Renal pelvis (tissue), 1 donor: ENCODE measurements at regions not wholly inside any gene's neighbourhood (a gene's known extent, or its start where the extent isn't known, plus 50 kb on each side); places are given as distances from the start of the nearest gene placed in this dataset.
"Not testable (repeated sequence)": the region's sequence is repeated elsewhere in the genome, so short reads cannot be mapped to it uniquely, and the experiment has no call there.

Experiments used
- DNase-seq: peaks from one replicate; pipeline ENCODE4 v3.0.0-alpha.2; 2013

GRCh38 chr11:35046681-35047080 is 92.3 kb upstream of the CD44 start:
- no peak for DNase-seq

GRCh38 chr11:35047179-35047578 is 91.8 kb upstream of the CD44 start:
- DNase-seq: no peak

GRCh38 chr11:35047769-35048168 is 91.2 kb upstream of the CD44 start:
- DNase-seq: no peak

- DNase-seq: not testable (repeated sequence)
Observed at GRCh38 chr11:35048346-35048745, 90.6 kb upstream of the CD44 start.

- DNase-seq: no peak
Observed at GRCh38 chr11:35049859-35050531, 89.0 kb upstream of the CD44 start.

GRCh38 chr11:35050541-35050995 is 88.4 kb upstream of the CD44 start:
- DNase-seq: no peak

GRCh38 chr11:35056391-35057093 is 82.4 kb upstream of the CD44 start:
- no peak for DNase-seq

- DNase-seq: no peak
Observed at GRCh38 chr11:35057926-35058668, 80.9 kb upstream of the CD44 start.

- no peak for DNase-seq
Observed at GRCh38 chr11:35058669-35059434, 80.1 kb upstream of the CD44 start.

GRCh38 chr11:35061516-35062440 is 77.2 kb upstream of the CD44 start:
- no peak for DNase-seq

- DNase-seq: no peak
Observed at GRCh38 chr11:35063488-35063931, 75.5 kb upstream of the CD44 start.

GRCh38 chr11:35064114-35064800 is 74.7 kb upstream of the CD44 start:
- DNase-seq: no peak

- DNase-seq: no peak
Observed at GRCh38 chr11:35065566-35065965, 73.4 kb upstream of the CD44 start.

- no peak for DNase-seq
Observed at GRCh38 chr11:35066030-35066429, 72.9 kb upstream of the CD44 start.

- DNase-seq: no peak
Observed at GRCh38 chr11:35066783-35067423, 72.1 kb upstream of the CD44 start.

- no peak for DNase-seq
Observed at GRCh38 chr11:35071722-35072121, 67.2 kb upstream of the CD44 start.

GRCh38 chr11:35073691-35074419 is 65.1 kb upstream of the CD44 start:
- DNase-seq: no peak

- DNase-seq: no peak
Observed at GRCh38 chr11:35076201-35077100, 62.5 kb upstream of the CD44 start.
